GM03348 (cell line): ENCODE measurements at regions not wholly inside any gene's neighbourhood (a gene's known extent, or its start where the extent isn't known, plus 50 kb on each side); places are given as distances from the start of the nearest gene placed in this dataset.

Experiments
- DNase-seq: peaks from one replicate; pipeline ENCODE4 v3.0.0; 2012; ENCODE audit warnings: low spot score

GRCh38 chr16:74232806-74233465, 63.7 kb upstream of the PSMD7 start:
- no peak for DNase-seq

GRCh38 chr16:74230126-74230525, 66.5 kb upstream of the PSMD7 start:
- no peak for DNase-seq

GRCh38 chr16:74226338-74226954, 70.2 kb upstream of the PSMD7 start:
- DNase-seq = peak; percentile 27

GRCh38 chr16:74224828-74225612, 71.6 kb upstream of the PSMD7 start:
- DNase-seq = no peak

GRCh38 chr16:74221828-74222227, 74.8 kb upstream of the PSMD7 start:
- DNase-seq = no peak

GRCh38 chr16:74219706-74220105, 76.9 kb upstream of the PSMD7 start:
- DNase-seq = no peak

GRCh38 chr16:74218871-74219270, 77.7 kb upstream of the PSMD7 start:
- no peak for DNase-seq

- DNase-seq = no peak
These were observed 80.3 kb upstream of the PSMD7 start for GRCh38 chr16:74216319-74216718.

- no peak for DNase-seq
These were observed 81.4 kb upstream of the PSMD7 start for GRCh38 chr16:74215249-74215648.

- DNase-seq = no peak
These were observed 83.2 kb upstream of the PSMD7 start for GRCh38 chr16:74213372-74213771.

GRCh38 chr16:74210245-74210644, 86.4 kb upstream of the PSMD7 start:
- DNase-seq = no peak

GRCh38 chr16:74202009-74202408, 94.6 kb upstream of the PSMD7 start:
- no peak for DNase-seq

GRCh38 chr16:74201576-74201975, 95.0 kb upstream of the PSMD7 start:
- no peak for DNase-seq

- DNase-seq = no peak
These were observed 95.7 kb upstream of the PSMD7 start for GRCh38 chr16:74200921-74201320.

GRCh38 chr16:74199842-74200124, 96.8 kb upstream of the PSMD7 start:
- DNase-seq = no peak

GRCh38 chr16:74199066-74199841, 97.4 kb upstream of the PSMD7 start:
- DNase-seq = no peak

- DNase-seq = no peak
These were observed 104.3 kb upstream of the PSMD7 start for GRCh38 chr16:74192281-74192797.

GRCh38 chr16:74190292-74190691, 106.3 kb upstream of the PSMD7 start:
- no peak for DNase-seq

- DNase-seq = no peak
These were observed 107.8 kb upstream of the PSMD7 start for GRCh38 chr16:74188856-74189255.

- DNase-seq = peak; percentile 11
These were observed 110.0 kb upstream of the PSMD7 start for GRCh38 chr16:74186561-74186971.

- DNase-seq = no peak
These were observed 111.8 kb upstream of the PSMD7 start for GRCh38 chr16:74184839-74185238.

GRCh38 chr16:74183601-74184360, 112.8 kb upstream of the PSMD7 start:
- DNase-seq = no peak
